ENCODE measurements at regions not wholly inside any gene's neighbourhood (a gene's known extent, or its start where the extent isn't known, plus 50 kb on each side); places are given as distances from the start of the nearest gene placed in this dataset.

GRCh38 chr4:38233727-38234480, 273.7 kb downstream of the PTTG2 start:
- TF ChIP-seq, protein P1, sequence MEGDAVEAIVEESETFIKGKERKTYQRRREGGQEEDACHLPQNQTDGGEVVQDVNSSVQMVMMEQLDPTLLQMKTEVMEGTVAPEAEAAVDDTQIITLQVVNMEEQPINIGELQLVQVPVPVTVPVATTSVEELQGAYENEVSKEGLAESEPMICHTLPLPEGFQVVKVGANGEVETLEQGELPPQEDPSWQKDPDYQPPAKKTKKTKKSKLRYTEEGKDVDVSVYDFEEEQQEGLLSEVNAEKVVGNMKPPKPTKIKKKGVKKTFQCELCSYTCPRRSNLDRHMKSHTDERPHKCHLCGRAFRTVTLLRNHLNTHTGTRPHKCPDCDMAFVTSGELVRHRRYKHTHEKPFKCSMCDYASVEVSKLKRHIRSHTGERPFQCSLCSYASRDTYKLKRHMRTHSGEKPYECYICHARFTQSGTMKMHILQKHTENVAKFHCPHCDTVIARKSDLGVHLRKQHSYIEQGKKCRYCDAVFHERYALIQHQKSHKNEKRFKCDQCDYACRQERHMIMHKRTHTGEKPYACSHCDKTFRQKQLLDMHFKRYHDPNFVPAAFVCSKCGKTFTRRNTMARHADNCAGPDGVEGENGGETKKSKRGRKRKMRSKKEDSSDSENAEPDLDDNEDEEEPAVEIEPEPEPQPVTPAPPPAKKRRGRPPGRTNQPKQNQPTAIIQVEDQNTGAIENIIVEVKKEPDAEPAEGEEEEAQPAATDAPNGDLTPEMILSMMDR (IDR thresholded peaks at IDR 0.05; ENCODE audit: insufficient read depth, low read length, poor library complexity, severe bottlenecking) = no peak
- TF ChIP-seq EZH2phosphoT487 (conservative IDR thresholded peaks at IDR 0.05; ENCODE audit: low read length) = no peak

Data from SU-DHL-6 (cell line).